IPS DF 19.7 (cell line): ENCODE measurements at regions not wholly inside any gene's neighbourhood (a gene's known extent, or its start where the extent isn't known, plus 50 kb on each side); places are given as distances from the start of the nearest gene placed in this dataset.
"Not testable (repeated sequence)": the region's sequence is repeated elsewhere in the genome, so short reads cannot be mapped to it uniquely, and the experiment has no call there.

Experiments used
- DNase-seq: peaks from one replicate; pipeline ENCODE4 v3.0.0-alpha.2; 2013; ENCODE audit warnings: low read depth, low spot score

- no peak for DNase-seq
Observed at GRCh38 chr6:169014211-169015197, 239.1 kb downstream of the THBS2 start.

GRCh38 chr6:169009628-169010027 lies 244.0 kb downstream of the THBS2 start:
- DNase-seq, result no peak

- peak; percentile 7 for DNase-seq
Observed at GRCh38 chr6:169008641-169009257, 244.9 kb downstream of the THBS2 start.

- no peak for DNase-seq
Observed at GRCh38 chr6:169005166-169005565, 248.5 kb downstream of the THBS2 start.

GRCh38 chr6:169000022-169000421 lies 253.6 kb downstream of the THBS2 start:
- no peak for DNase-seq

GRCh38 chr6:168999392-168999791 lies 254.3 kb downstream of the THBS2 start:
- no peak for DNase-seq

GRCh38 chr6:168996356-168996625 lies 257.4 kb downstream of the THBS2 start:
- DNase-seq, result no peak

- DNase-seq, result no peak
Observed at GRCh38 chr6:168995526-168996355, 257.9 kb downstream of the THBS2 start.

- no peak for DNase-seq
Observed at GRCh38 chr6:168994956-168995355, 258.7 kb downstream of the THBS2 start.

- DNase-seq, result no peak
Observed at GRCh38 chr6:168992446-168993144, 261.1 kb downstream of the THBS2 start.

GRCh38 chr6:168991695-168992094 lies 262.0 kb downstream of the THBS2 start:
- not testable (repeated sequence) for DNase-seq

GRCh38 chr6:168990019-168990751 lies 263.5 kb downstream of the THBS2 start:
- DNase-seq, result no peak

- no peak for DNase-seq
Observed at GRCh38 chr6:168989421-168989820, 264.2 kb downstream of the THBS2 start.

- no peak for DNase-seq
Observed at GRCh38 chr6:168988801-168989200, 264.8 kb downstream of the THBS2 start.

GRCh38 chr6:168988280-168988679 lies 265.4 kb downstream of the THBS2 start:
- DNase-seq, result no peak

GRCh38 chr6:168985705-168986104 lies 267.9 kb downstream of the THBS2 start:
- DNase-seq, result no peak

GRCh38 chr6:168983925-168984324 lies 269.7 kb downstream of the THBS2 start:
- no peak for DNase-seq

GRCh38 chr6:168981187-168981586 lies 272.5 kb downstream of the THBS2 start:
- DNase-seq, result no peak

- peak; percentile 61 for DNase-seq
Observed at GRCh38 chr6:168979254-168979653, 274.4 kb downstream of the THBS2 start.

GRCh38 chr6:168972128-168972527 lies 281.5 kb downstream of the THBS2 start:
- DNase-seq, result no peak

- no peak for DNase-seq
Observed at GRCh38 chr6:168971549-168971948, 282.1 kb downstream of the THBS2 start.
